ENCODE measurements at regions not wholly inside any gene's neighbourhood (a gene's known extent, or its start where the extent isn't known, plus 50 kb on each side); places are given as distances from the start of the nearest gene placed in this dataset.

DNA sequence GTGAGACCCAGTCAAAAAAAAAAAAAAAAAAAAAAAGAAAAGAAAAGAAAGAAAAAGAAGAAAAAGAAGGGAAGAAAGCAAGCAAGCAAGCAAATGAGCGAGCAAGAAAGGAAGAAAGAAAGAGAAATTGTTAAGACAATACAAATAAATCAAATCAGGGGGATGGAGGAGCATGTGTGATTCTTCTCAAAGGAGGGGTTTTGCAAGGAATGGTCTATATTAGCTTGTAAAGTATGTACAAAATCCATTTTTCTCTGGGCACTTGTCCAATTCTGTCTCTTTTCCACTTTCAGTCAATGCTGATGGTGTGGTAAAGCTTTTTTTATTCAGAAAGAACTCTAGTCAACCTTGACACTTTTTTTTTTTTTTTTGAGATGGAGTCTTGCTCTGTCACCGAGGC is 133.7 kb upstream of the TNFAIP3 start:
- no peak for TF ChIP-seq FOXM1 (IDR thresholded peaks at IDR 0.05; ENCODE audit: borderline replicate concordance, low read depth)
- no peak for TF ChIP-seq YY1 (IDR thresholded peaks at IDR 0.05; ENCODE audit: low read depth)
- no peak for TF ChIP-seq EGR1 (IDR thresholded peaks at IDR 0.05)
- TF ChIP-seq ZBTB7A (IDR thresholded peaks at IDR 0.05; ENCODE audit: low read depth) = no peak
- TF ChIP-seq, protein P1, sequence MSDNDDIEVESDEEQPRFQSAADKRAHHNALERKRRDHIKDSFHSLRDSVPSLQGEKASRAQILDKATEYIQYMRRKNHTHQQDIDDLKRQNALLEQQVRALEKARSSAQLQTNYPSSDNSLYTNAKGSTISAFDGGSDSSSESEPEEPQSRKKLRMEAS (IDR thresholded peaks at IDR 0.05) = no peak
- no peak for TF ChIP-seq RAD21 (IDR thresholded peaks at IDR 0.05; ENCODE audit: low read depth)
